ENCODE measurements at regions not wholly inside any gene's neighbourhood (a gene's known extent, or its start where the extent isn't known, plus 50 kb on each side); places are given as distances from the start of the nearest gene placed in this dataset.

DNA sequence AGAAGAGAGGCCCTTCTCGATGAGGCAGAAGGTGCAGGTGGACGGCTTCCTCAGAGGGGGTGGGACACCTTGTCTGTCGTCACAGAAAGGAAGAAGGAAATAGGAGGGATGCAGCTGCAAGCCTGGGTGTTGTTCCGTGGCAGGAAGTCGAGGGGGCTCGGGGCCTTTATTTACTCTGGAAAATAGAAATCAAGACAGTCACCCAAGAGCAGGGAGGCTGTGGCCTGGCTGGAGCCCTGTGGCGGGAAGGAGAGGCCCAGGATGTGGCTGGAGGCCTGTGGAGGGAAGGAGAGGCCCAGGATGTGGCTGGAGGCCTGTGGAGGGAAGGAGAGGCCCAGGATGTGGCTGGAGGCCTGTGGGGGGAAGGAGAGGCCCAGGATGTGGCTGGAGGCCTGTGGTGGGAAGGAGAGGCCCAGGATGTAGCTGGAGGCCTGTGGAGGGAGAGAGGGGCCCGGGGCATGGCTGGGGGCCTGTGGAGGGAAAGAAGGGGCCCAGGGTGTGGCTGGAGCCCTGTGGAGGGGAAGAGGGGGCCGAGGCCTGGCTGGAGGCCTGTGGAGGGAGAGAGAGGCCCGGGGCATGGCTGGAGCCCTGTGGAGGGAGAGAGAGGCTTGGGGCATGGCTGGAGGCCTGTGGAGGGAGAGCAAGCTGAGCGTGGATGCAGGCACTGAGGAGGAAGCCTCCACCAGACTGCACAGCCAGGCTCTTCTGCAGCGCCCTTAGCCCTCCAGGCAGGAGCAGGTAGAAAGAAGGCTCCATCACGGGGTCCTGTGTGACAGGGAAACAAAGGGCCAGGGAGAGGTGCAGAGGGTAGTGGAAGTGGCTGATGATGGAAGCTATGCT, 97.3 kb upstream of the SFMBT2 start:
- no peak overlapping the region for H3K27ac ChIP-seq (ENCODE audit: low read length)
- no peak for DNase-seq
- H3K9me2 ChIP-seq (replicated peaks; ENCODE audit: insufficient read depth, low read length): no peaks in the 10 kb centered on the region
- no peaks in the 10 kb centered on the region for H3K4me1 ChIP-seq (ENCODE audit: low read length)
- no peak overlapping the region for H2AFZ ChIP-seq (ENCODE audit: low read length)
- H3K79me2 ChIP-seq (ENCODE audit: low read length): no peaks in the 10 kb centered on the region
- H3K9me3 ChIP-seq (replicated peaks; ENCODE audit: insufficient read depth, low read length): no peaks in the 10 kb centered on the region
- H3F3A ChIP-seq (ENCODE audit: insufficient read depth, low read length): no peaks in the 10 kb centered on the region
- no peak overlapping the region for H3K4me2 ChIP-seq (ENCODE audit: low read depth, low read length)
- no peaks in the 10 kb centered on the region for H3K36me3 ChIP-seq (replicated peaks; ENCODE audit: insufficient read depth, low read length)
- TF ChIP-seq EZH2phosphoT487 (IDR thresholded peaks at IDR 0.05; ENCODE audit: low read length) (no peak), CTCF (IDR thresholded peaks at IDR 0.05; ENCODE audit: low read length) (no peak), EZH2 (optimal IDR thresholded peaks at IDR 0.05; ENCODE audit: low read depth, low read length) (no peak)
- no peak overlapping the region for H3K9ac ChIP-seq (ENCODE audit: low read length)
- H3K4me3 ChIP-seq (ENCODE audit: low read length): no peak overlapping the region
- H3K27me3 ChIP-seq (replicated peaks; ENCODE audit: insufficient read depth, low read length): no peaks in the 10 kb centered on the region
- H4K20me1 ChIP-seq (ENCODE audit: insufficient read depth, low read length): no peaks in the 10 kb centered on the region

DNA sequence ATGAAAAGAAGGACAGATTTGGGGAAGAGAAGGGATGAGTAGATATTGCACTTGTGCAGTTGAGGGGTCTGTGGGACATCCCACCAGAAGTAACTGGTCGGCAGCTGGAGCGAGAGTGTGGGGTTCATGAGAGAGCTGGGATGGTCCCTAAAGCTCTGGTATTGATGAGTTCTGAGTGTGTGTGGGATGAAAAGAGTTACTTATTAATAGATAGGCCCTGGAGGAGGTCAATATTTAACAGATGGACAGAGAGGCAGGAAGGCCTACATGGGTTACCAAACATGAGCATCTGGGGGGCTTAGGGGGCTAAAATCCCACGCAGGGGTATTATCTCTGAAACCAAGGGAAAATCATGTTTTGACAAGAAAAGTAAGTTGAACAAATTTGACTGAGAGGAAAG, 95.7 kb upstream of the SFMBT2 start:
- Histone ChIP-seq H2AFZ (ENCODE audit: low read length) (no peak overlapping the region), H3K27ac (ENCODE audit: low read length) (no peak overlapping the region), H3K4me2 (ENCODE audit: low read depth, low read length) (no peak overlapping the region), H3K4me3 (ENCODE audit: low read length) (no peak overlapping the region), H3K36me3 (replicated peaks; ENCODE audit: insufficient read depth, low read length) (no peaks in the 10 kb centered on the region), H3K9me3 (replicated peaks; ENCODE audit: insufficient read depth, low read length) (no peaks in the 10 kb centered on the region), H3K4me1 (ENCODE audit: low read length) (no peaks in the 10 kb centered on the region), H3K79me2 (ENCODE audit: low read length) (no peaks in the 10 kb centered on the region), H3K9ac (ENCODE audit: low read length) (no peak overlapping the region), H4K20me1 (ENCODE audit: insufficient read depth, low read length) (no peaks in the 10 kb centered on the region), H3F3A (ENCODE audit: insufficient read depth, low read length) (no peaks in the 10 kb centered on the region), H3K27me3 (replicated peaks; ENCODE audit: insufficient read depth, low read length) (no peaks in the 10 kb centered on the region), H3K9me2 (replicated peaks; ENCODE audit: insufficient read depth, low read length) (no peaks in the 10 kb centered on the region)
- TF ChIP-seq EZH2 (optimal IDR thresholded peaks at IDR 0.05; ENCODE audit: low read depth, low read length): no peak
- no peak for TF ChIP-seq CTCF (IDR thresholded peaks at IDR 0.05; ENCODE audit: low read length)
- TF ChIP-seq EZH2phosphoT487 (IDR thresholded peaks at IDR 0.05; ENCODE audit: low read length): no peak
- DNase-seq: no peak

- H3K4me2 ChIP-seq (ENCODE audit: low read depth, low read length): no peak overlapping the region
- no peak overlapping the region for H3K4me3 ChIP-seq (ENCODE audit: low read length)
- DNase-seq: no peak
- no peaks in the 10 kb centered on the region for H3K79me2 ChIP-seq (ENCODE audit: low read length)
- H3F3A ChIP-seq (ENCODE audit: insufficient read depth, low read length): no peaks in the 10 kb centered on the region
- no peaks in the 10 kb centered on the region for H3K9me2 ChIP-seq (replicated peaks; ENCODE audit: insufficient read depth, low read length)
- H3K9me3 ChIP-seq (replicated peaks; ENCODE audit: insufficient read depth, low read length): no peaks in the 10 kb centered on the region
- H3K4me1 ChIP-seq (ENCODE audit: low read length): no peaks in the 10 kb centered on the region
- no peaks in the 10 kb centered on the region for H4K20me1 ChIP-seq (ENCODE audit: insufficient read depth, low read length)
- H3K9ac ChIP-seq (ENCODE audit: low read length): no peak overlapping the region
- no peak overlapping the region for H2AFZ ChIP-seq (ENCODE audit: low read length)
- no peaks in the 10 kb centered on the region for H3K36me3 ChIP-seq (replicated peaks; ENCODE audit: insufficient read depth, low read length)
- no peak for TF ChIP-seq EZH2phosphoT487 (IDR thresholded peaks at IDR 0.05; ENCODE audit: low read length)
- H3K27ac ChIP-seq (ENCODE audit: low read length): no peak overlapping the region
- no peaks in the 10 kb centered on the region for H3K27me3 ChIP-seq (replicated peaks; ENCODE audit: insufficient read depth, low read length)
Measured at GRCh38 chr10:7505196-7505595, 94.4 kb upstream of the SFMBT2 start.

DNA sequence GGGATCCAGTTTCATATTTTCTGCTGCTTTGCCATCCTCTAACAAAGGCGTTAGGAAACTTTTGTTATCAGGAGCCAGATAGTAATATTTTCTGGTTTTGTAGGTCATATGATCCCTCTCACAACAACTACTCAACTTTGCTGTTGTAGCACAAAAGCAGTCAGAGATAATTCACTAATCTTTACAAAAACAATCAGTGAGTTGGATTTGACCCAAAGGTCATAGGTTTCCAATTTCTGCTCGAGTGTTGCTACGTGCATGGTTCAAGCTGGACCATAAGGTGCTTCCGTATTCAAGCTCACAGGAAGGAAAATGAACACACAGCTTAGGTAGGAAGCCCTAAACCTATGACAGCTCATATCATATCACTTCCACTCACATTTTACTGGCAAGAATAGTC, 92.4 kb upstream of the SFMBT2 start:
- H3K27ac ChIP-seq (ENCODE audit: low read length): no peak overlapping the region
- TF ChIP-seq EZH2 (optimal IDR thresholded peaks at IDR 0.05; ENCODE audit: low read depth, low read length) (no peak), EZH2phosphoT487 (IDR thresholded peaks at IDR 0.05; ENCODE audit: low read length) (no peak), CTCF (IDR thresholded peaks at IDR 0.05; ENCODE audit: low read length) (no peak)
- no peak overlapping the region for H3K4me3 ChIP-seq (ENCODE audit: low read length)
- no peak for DNase-seq
- H3K4me1 ChIP-seq (ENCODE audit: low read length): no peaks in the 10 kb centered on the region
- no peaks in the 10 kb centered on the region for H3K36me3 ChIP-seq (replicated peaks; ENCODE audit: insufficient read depth, low read length)
- H4K20me1 ChIP-seq (ENCODE audit: insufficient read depth, low read length): no peaks in the 10 kb centered on the region
- H3K9me3 ChIP-seq (replicated peaks; ENCODE audit: insufficient read depth, low read length): no peaks in the 10 kb centered on the region
- no peak overlapping the region for H3K4me2 ChIP-seq (ENCODE audit: low read depth, low read length)
- no peaks in the 10 kb centered on the region for H3K79me2 ChIP-seq (ENCODE audit: low read length)
- no peak overlapping the region for H2AFZ ChIP-seq (ENCODE audit: low read length)
- no peaks in the 10 kb centered on the region for H3K27me3 ChIP-seq (replicated peaks; ENCODE audit: insufficient read depth, low read length)
- no peaks in the 10 kb centered on the region for H3F3A ChIP-seq (ENCODE audit: insufficient read depth, low read length)
- no peak overlapping the region for H3K9ac ChIP-seq (ENCODE audit: low read length)
- no peaks in the 10 kb centered on the region for H3K9me2 ChIP-seq (replicated peaks; ENCODE audit: insufficient read depth, low read length)

Measured in MM.1S (cell line).